GM12878 (cell line): ENCODE measurements at regions not wholly inside any gene's neighbourhood (a gene's known extent, or its start where the extent isn't known, plus 50 kb on each side); places are given as distances from the start of the nearest gene placed in this dataset.

ENCODE experiments used
- ATAC-seq: fragments of 200-7000 bp; cut with Tn5 transposase; 3 replicates; pipeline ENCODE4 v1.9.1; 2020; ENCODE audit warnings: mild to moderate bottlenecking, moderate library complexity
- BruUV-seq: library from RNA; stranded (reverse); fragments of 400-500 nt; replicated peaks from 2 replicates; lab custom pipeline; 2021; lab: Mats Ljungman, UMichigan
- CTCF ChIA-PET: fragments of 300-600 bp; sonication (Branson Sonifier 250); formaldehyde crosslinking; extraction: SDS; loops from one replicate; lab custom pipeline; 2021; ENCODE audit warnings: inconsistent platforms; lab: Yijun Ruan, JAX
- POLR2A ChIA-PET: fragments of 350-600 bp; formaldehyde crosslinking; extraction: SDS; loops from one replicate; lab custom pipeline; 2021; ENCODE audit warnings: inconsistent platforms; lab: Charles Lee
- RAD21 ChIA-PET: fragments of 300-600 bp; sonication (Branson Sonifier 250); formaldehyde crosslinking; loops from one replicate; lab custom pipeline; 2023; ENCODE audit warnings: antibody characterized with exemption; ENCODE audit not compliant: unreplicated experiment; lab: Charles Lee
- SMC1A ChIA-PET: fragments of 300-600 bp; sonication (Branson Sonifier 250); formaldehyde crosslinking; loops from one replicate; lab custom pipeline; 2023; ENCODE audit not compliant: unreplicated experiment, uncharacterized antibody; lab: Charles Lee
- DNase-seq: peaks from one replicate; pipeline ENCODE4 v3.0.0-alpha.2; 2011; ENCODE audit warnings: low read depth, low spot score
- FAIRE-seq: peaks from 3 replicates; lab custom pipeline; 2011; peaks lifted over from hg19 to GRCh38; lab: Jason Lieb, UNC
- H2AFZ ChIP-seq: 2 replicates; pipeline ENCODE4 v1.6.0; 2011; ENCODE audit warnings: low read depth, low read length, control low read depth; ENCODE audit not compliant: control insufficient read depth
- H3K27ac ChIP-seq: 2 replicates; pipeline ENCODE4 v1.5.1; 2011; ENCODE audit warnings: control low read depth; ENCODE audit not compliant: control insufficient read depth, insufficient read depth
- H3K27me3 ChIP-seq, 2 experiments: replicated peaks in 1 of 2; 2 replicates each; pipeline versions ENCODE4 v1.6.0 to v1.6.1; 2011; ENCODE audit warnings: low read length in 1 of 2; ENCODE audit not compliant: control insufficient read depth in 2 of 2, insufficient read depth in 2 of 2
- H3K36me3 ChIP-seq, 2 experiments: 2 replicates each; pipeline ENCODE4 v1.5.1; 2011; ENCODE audit warnings: low read length in 1 of 2; ENCODE audit not compliant: control insufficient read depth in 2 of 2, insufficient read depth in 2 of 2
- H3K4me1 ChIP-seq: 2 replicates; pipeline ENCODE4 v1.6.1; 2011; ENCODE audit warnings: mild to moderate bottlenecking, low read length, moderate library complexity, mixed read lengths; ENCODE audit not compliant: control insufficient read depth, insufficient read depth
- H3K4me2 ChIP-seq: 2 replicates; pipeline ENCODE4 v1.6.0; 2011; ENCODE audit warnings: control low read depth; ENCODE audit not compliant: control insufficient read depth, insufficient read depth
- H3K4me3 ChIP-seq: fragments of 200-600 bp; sonication (generic); 2 replicates; pipeline ENCODE4 v1.5.1; 2016
- H3K79me2 ChIP-seq: 2 replicates; pipeline ENCODE4 v1.6.0; 2011; ENCODE audit warnings: low read length; ENCODE audit not compliant: control insufficient read depth, insufficient read depth
- H3K9ac ChIP-seq: 2 replicates; pipeline ENCODE4 v1.8.0; 2011; ENCODE audit warnings: low read length, control low read depth, mixed read lengths; ENCODE audit not compliant: control insufficient read depth, insufficient read depth
- H3K9me3 ChIP-seq: replicated peaks from 3 replicates; pipeline ENCODE4 v1.5.1; 2011; ENCODE audit warnings: mild to moderate bottlenecking, low read length; ENCODE audit not compliant: control insufficient read depth, insufficient read depth
- H4K20me1 ChIP-seq: 2 replicates; pipeline ENCODE4 v1.6.0; 2011; ENCODE audit not compliant: control insufficient read depth, insufficient read depth
- CREM ChIP-seq: IDR thresholded peaks from 2 replicates; pipeline ENCODE4 v1.6.1; 2014; ENCODE audit warnings: antibody characterized with exemption, low read depth
- HDAC2 ChIP-seq: fragments of 200-600 bp; sonication (generic); IDR thresholded peaks from 2 replicates; pipeline ENCODE4 v1.6.1; 2017
- HDAC6 ChIP-seq: fragments of 200-600 bp; sonication (generic); IDR thresholded peaks from one replicate; pipeline ENCODE4 v1.8.0; 2017; ENCODE audit warnings: antibody characterized with exemption; ENCODE audit not compliant: unreplicated experiment
- HDGF ChIP-seq: fragments of 450-650 bp; IDR thresholded peaks from 2 replicates; pipeline ENCODE4 v1.6.1; 2016; ENCODE audit warnings: antibody characterized with exemption
- MXI1 ChIP-seq: fragments of 150-350 bp; IDR thresholded peaks from 2 replicates; pipeline ENCODE4 v1.6.1; 2011; ENCODE audit warnings: low read depth, mild to moderate bottlenecking, inconsistent platforms, low read length, improper control_type of control experiment
- NR2C1 ChIP-seq: fragments of 450-650 bp; IDR thresholded peaks from 2 replicates; pipeline ENCODE4 v1.6.1; 2017; ENCODE audit warnings: antibody characterized with exemption, mild to moderate bottlenecking, moderate library complexity
- NRF1 ChIP-seq: conservative IDR thresholded peaks from 2 replicates; pipeline ENCODE4 v1.6.1; 2011; ENCODE audit warnings: mild to moderate bottlenecking, low read depth, low read length, improper control_type of control experiment
- STAT3 ChIP-seq: IDR thresholded peaks from 2 replicates; pipeline ENCODE4 v1.6.1; 2011; ENCODE audit warnings: low read depth, low read length, improper control_type of control experiment
- TARDBP ChIP-seq: IDR thresholded peaks from 2 replicates; pipeline ENCODE4 v1.6.1; 2016; ENCODE audit warnings: borderline replicate concordance
- TCF3 ChIP-seq: IDR thresholded peaks from 2 replicates; pipeline ENCODE4 v1.6.1; 2012; ENCODE audit warnings: low read depth, mild to moderate bottlenecking, low read length, borderline replicate concordance; ENCODE audit not compliant: insufficient read depth
- YY1 ChIP-seq: IDR thresholded peaks from 2 replicates; pipeline ENCODE4 v1.6.1; 2011; ENCODE audit warnings: low read depth, mild to moderate bottlenecking, low read length
- ZNF274 ChIP-seq: IDR thresholded peaks from one replicate; pipeline ENCODE4 v1.8.0; 2011; ENCODE audit not compliant: insufficient read length, insufficient read depth
- ZNF384 ChIP-seq: IDR thresholded peaks from 2 replicates; pipeline ENCODE4 v1.6.1; 2012; ENCODE audit warnings: low read depth, mild to moderate bottlenecking, low read length, improper control_type of control experiment, borderline replicate concordance
- WGBS: methylation state at CpG from one replicate; pipeline ENCODE4 v1.1.6; 2016; ENCODE audit warnings: low lambda C conversion rate; ENCODE audit not compliant: insufficient replicate concordance, insufficient coverage; ENCODE audit errors: missing lambda C conversion rate; 5-methylcytosine and 5-hydroxymethylcytosine counted together
- in situ Hi-C: fragments of 300-500 bp; cut with MboI; formaldehyde crosslinking; loops from 9 replicates; pipeline ENCODE4 v1.14.3; 2018; ENCODE audit warnings: mixed read lengths
- intact Hi-C: fragments of 100-400 bp; cut with micrococcal nuclease; formaldehyde crosslinking; loops from one replicate; pipeline ENCODE4 v1.14.2; 2022; ENCODE audit not compliant: unreplicated experiment
- TF ChIP-seq, protein P1 (sequence below): IDR thresholded peaks from 2 replicates; pipeline ENCODE4 v1.6.1; 2012; ENCODE audit warnings: low read depth, low read length, improper control_type of control experiment
- TF ChIP-seq, protein P2 (sequence below): IDR thresholded peaks from 2 replicates; pipeline ENCODE4 v1.6.1; 2011; ENCODE audit warnings: low read depth, mild to moderate bottlenecking, low read length, moderate library complexity, borderline replicate concordance; ENCODE audit errors: extremely low read depth

GRCh38 chr7:69259445-69259844, 338.8 kb upstream of the AUTS2 start:
- DNase-seq (no peak), ATAC-seq (no peak), FAIRE-seq (no peak)
- Histone ChIP-seq H4K20me1 (no peaks in the 10 kb centered on the region), H3K27ac (no peak overlapping the region), H3K79me2 (no peaks in the 10 kb centered on the region), H2AFZ (no peak overlapping the region), H3K27me3 (no peaks in the 10 kb centered on the region), H3K4me3 (no peak overlapping the region), H3K9me3 (no peaks in the 10 kb centered on the region; the same call in 2 of the 3 replicates), H3K4me1 (no peaks in the 10 kb centered on the region), H3K36me3 (no peaks in the 10 kb centered on the region), H3K4me2 (no peak overlapping the region), H3K9ac (no peak overlapping the region)
- no TSS peak for BruUV-seq
- ChIA-PET RAD21 (no interaction called here), CTCF (no interaction called here), POLR2A (no interaction called here), SMC1A (interaction anchor here (0.8 kb wide), 1 partner anchor 88 kb away, joined by 3 read pairs; no protein-coding TSS in a partner anchor)
- intact Hi-C loops (no loop called here), in situ Hi-C loops (no loop called here)
- TF ChIP-seq, protein P1, sequence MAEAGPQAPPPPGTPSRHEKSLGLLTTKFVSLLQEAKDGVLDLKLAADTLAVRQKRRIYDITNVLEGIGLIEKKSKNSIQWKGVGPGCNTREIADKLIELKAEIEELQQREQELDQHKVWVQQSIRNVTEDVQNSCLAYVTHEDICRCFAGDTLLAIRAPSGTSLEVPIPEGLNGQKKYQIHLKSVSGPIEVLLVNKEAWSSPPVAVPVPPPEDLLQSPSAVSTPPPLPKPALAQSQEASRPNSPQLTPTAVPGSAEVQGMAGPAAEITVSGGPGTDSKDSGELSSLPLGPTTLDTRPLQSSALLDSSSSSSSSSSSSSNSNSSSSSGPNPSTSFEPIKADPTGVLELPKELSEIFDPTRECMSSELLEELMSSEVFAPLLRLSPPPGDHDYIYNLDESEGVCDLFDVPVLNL: no peak
- TF ChIP-seq NR2C1: no peak
- TF ChIP-seq STAT3: no peak
- TF ChIP-seq HDGF: no peak
- TF ChIP-seq TARDBP: no peak
- TF ChIP-seq, protein P2, sequence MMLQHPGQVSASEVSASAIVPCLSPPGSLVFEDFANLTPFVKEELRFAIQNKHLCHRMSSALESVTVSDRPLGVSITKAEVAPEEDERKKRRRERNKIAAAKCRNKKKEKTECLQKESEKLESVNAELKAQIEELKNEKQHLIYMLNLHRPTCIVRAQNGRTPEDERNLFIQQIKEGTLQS: no peak
- TF ChIP-seq YY1: no peak
- no peak for TF ChIP-seq HDAC6
- no peak for TF ChIP-seq HDAC2
- no peak for TF ChIP-seq MXI1
- TF ChIP-seq NRF1: no peak
- no peak for TF ChIP-seq TCF3
- TF ChIP-seq CREM: no peak
- TF ChIP-seq ZNF274: no peak
- no peak for TF ChIP-seq ZNF384
- WGBS: 46% methylated on average over 2 of the region's 2 CpGs
